ENCODE measurements at regions not wholly inside any gene's neighbourhood (a gene's known extent, or its start where the extent isn't known, plus 50 kb on each side); places are given as distances from the start of the nearest gene placed in this dataset.

DNA sequence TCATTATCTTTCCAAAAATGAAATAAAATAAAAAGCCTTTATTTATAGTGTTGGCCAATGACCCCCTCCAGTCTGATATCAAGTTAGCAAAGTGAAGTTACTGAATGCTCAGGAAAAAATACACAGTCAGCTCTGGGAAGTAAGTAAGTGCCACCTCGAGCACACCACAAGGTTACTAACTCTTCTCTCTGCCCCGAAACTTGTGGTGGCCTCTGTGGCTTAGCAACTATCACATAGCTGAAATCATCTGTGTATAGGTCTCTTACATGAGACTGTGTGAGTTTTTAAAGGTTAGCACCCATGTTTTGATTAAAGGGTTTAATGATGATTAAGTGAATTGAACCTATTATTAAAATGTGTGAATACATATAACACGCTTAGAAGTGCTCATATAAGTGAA is 161.4 kb upstream of the KLF4 start:
- TF ChIP-seq SUZ12 (IDR thresholded peaks at IDR 0.05; ENCODE audit: extremely low read depth, insufficient read depth, insufficient read length): no peak
- no peak for TF ChIP-seq YY1 (IDR thresholded peaks at IDR 0.05; ENCODE audit: insufficient read depth, insufficient read length)
- no peak for TF ChIP-seq ZNF274 (IDR thresholded peaks at IDR 0.05; ENCODE audit: low read depth, low read length)

Measured in NT2/D1 (cell line).